Lower lobe of right lung (tissue), 2 donors: ENCODE measurements at regions not wholly inside any gene's neighbourhood (a gene's known extent, or its start where the extent isn't known, plus 50 kb on each side); places are given as distances from the start of the nearest gene placed in this dataset.

Experiments
- ATAC-seq, 2 donors: fragments of 200-7000 bp; cut with Tn5 transposase; one replicate each; pipeline ENCODE4 v1.9.1; 2020 to 2022; ENCODE audit warnings: mild to moderate bottlenecking in 2 of 2, moderate library complexity in 2 of 2
- DNase-seq: peaks from one replicate; pipeline ENCODE4 v3.0.0-alpha.2; 2020
- H3K27ac ChIP-seq: fragments of 200-600 bp; one replicate; pipeline ENCODE4 v1.8.0; 2022
- H3K27me3 ChIP-seq: fragments of 200-600 bp; one replicate; pipeline ENCODE4 v1.8.0; 2022; ENCODE audit warnings: low read depth
- H3K36me3 ChIP-seq: fragments of 200-600 bp; one replicate; pipeline ENCODE4 v1.8.0; 2022; ENCODE audit warnings: mild to moderate bottlenecking
- H3K4me1 ChIP-seq: fragments of 200-600 bp; one replicate; pipeline ENCODE4 v1.8.0; 2022
- H3K4me3 ChIP-seq: fragments of 200-600 bp; one replicate; pipeline ENCODE4 v1.8.0; 2022; ENCODE audit warnings: mild to moderate bottlenecking
- H3K9me3 ChIP-seq: fragments of 200-600 bp; one replicate; pipeline ENCODE4 v1.8.0; 2022
- intact Hi-C: fragments of 100-400 bp; cut with DNase I; formaldehyde crosslinking; loops from one replicate; pipeline ENCODE4 v1.11.0; 2022
- TF ChIP-seq, protein P1 (sequence below): fragments of 200-600 bp; IDR thresholded peaks from one replicate; pipeline ENCODE4 v1.8.0; 2022; ENCODE audit warnings: antibody characterized with exemption, mild to moderate bottlenecking
- donor health status: DM: no; HTN: yes; CAD: no; lungs with severe emphysema.

DNA sequence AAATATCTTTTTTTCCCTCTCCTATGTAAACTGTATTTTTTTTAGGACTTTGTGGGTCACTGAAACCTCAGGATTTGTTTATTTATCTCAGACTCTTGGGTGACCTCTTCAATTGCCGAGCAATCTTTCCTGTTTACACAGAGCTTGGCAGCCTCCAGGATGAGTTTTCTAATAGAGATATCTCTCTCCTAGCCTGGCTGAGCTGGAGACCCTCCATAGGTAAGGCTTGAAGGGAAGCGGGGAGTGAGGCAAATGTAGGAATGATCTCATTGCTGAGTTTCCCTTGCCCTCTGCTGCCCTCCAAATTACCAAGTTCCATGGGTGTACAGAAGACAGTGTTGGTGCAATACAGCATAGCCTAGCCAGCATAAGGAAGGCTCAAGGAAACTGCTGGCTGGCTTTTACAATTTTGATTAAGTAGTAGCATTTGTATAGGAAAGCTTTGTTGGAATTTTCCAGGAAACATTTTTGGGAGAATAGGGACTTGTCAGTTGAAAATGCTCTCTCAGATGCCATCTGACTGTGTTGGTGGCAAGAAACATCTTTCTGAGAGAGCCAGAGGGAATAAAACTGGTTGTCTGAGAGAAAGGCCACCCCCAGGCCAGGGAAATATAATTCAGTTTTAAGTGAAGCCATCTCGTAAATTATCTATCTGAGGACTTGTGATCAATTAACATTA lies 116.0 kb downstream of the NMUR2 start:
- no peaks in the 10 kb centered on the region for H3K9me3 ChIP-seq
- H3K27me3 ChIP-seq: no peaks in the 10 kb centered on the region
- no peaks in the 10 kb centered on the region for H3K36me3 ChIP-seq
- no peak overlapping the region for H3K27ac ChIP-seq
- intact Hi-C loops: no loop called here
- peaks cover 18% of the 10 kb centered on the region for H3K4me1 ChIP-seq
- DNase-seq: no peak
- H3K4me3 ChIP-seq: no peak overlapping the region
- peak; percentile 29 to 38 for ATAC-seq
- TF ChIP-seq, protein P1, sequence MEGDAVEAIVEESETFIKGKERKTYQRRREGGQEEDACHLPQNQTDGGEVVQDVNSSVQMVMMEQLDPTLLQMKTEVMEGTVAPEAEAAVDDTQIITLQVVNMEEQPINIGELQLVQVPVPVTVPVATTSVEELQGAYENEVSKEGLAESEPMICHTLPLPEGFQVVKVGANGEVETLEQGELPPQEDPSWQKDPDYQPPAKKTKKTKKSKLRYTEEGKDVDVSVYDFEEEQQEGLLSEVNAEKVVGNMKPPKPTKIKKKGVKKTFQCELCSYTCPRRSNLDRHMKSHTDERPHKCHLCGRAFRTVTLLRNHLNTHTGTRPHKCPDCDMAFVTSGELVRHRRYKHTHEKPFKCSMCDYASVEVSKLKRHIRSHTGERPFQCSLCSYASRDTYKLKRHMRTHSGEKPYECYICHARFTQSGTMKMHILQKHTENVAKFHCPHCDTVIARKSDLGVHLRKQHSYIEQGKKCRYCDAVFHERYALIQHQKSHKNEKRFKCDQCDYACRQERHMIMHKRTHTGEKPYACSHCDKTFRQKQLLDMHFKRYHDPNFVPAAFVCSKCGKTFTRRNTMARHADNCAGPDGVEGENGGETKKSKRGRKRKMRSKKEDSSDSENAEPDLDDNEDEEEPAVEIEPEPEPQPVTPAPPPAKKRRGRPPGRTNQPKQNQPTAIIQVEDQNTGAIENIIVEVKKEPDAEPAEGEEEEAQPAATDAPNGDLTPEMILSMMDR: no peak

DNA sequence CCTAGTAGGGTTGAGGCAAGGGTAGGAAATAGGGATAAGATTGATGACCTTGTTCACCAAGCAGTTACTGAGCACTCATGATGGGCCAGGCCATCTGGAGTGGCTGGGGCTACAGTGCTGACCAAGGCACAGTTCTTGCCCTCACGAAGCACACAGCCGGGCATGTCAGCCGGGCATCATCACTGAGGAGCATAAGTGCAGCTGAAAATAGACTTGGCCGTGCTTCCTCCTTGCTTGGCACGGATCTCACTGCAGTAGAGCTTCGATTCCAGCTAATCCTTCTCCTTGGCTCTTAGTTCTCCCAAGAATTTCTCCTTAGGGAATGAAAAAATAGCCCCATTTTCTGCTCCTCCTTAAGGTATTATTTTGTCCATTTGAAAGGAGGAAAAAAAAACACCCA lies 116.6 kb downstream of the NMUR2 start:
- TF ChIP-seq, protein P1: no peak
- intact Hi-C loops: no loop called here
- H3K4me3 ChIP-seq: no peak overlapping the region
- ATAC-seq (peak; percentile 18 to 55), DNase-seq (no peak)
- H3K27me3 ChIP-seq: no peaks in the 10 kb centered on the region
- H3K27ac ChIP-seq: no peak overlapping the region
- no peaks in the 10 kb centered on the region for H3K36me3 ChIP-seq
- peaks cover 18% of the 10 kb centered on the region for H3K4me1 ChIP-seq
- no peaks in the 10 kb centered on the region for H3K9me3 ChIP-seq

DNA sequence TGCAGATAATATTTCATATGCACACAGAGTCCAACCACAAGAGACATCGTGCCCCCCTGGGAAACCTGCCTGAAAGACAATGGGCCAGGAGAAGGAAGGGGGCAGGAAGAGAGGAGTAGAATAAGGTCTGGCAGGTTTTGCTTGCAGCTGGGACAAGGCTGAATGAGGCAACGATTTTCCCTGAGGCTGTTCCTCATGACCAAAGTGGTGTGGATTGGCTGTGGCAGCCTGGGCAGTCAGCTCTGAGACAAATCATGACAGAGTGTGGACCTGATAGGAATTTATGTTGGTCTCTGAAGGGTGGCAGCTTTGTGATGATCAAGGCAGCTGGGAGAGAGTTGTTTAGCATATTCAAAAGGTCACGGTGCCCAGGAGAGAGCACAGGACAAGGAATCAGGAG lies 119.3 kb downstream of the NMUR2 start:
- Histone ChIP-seq H3K27ac (no peak overlapping the region), H3K36me3 (no peaks in the 10 kb centered on the region), H3K4me1 (peaks cover 18% of the 10 kb centered on the region), H3K9me3 (no peaks in the 10 kb centered on the region), H3K4me3 (no peak overlapping the region), H3K27me3 (no peaks in the 10 kb centered on the region)
- intact Hi-C loops: no loop called here
- TF ChIP-seq, protein P1: no peak
- DNase-seq (no peak), ATAC-seq (no peak)

DNA sequence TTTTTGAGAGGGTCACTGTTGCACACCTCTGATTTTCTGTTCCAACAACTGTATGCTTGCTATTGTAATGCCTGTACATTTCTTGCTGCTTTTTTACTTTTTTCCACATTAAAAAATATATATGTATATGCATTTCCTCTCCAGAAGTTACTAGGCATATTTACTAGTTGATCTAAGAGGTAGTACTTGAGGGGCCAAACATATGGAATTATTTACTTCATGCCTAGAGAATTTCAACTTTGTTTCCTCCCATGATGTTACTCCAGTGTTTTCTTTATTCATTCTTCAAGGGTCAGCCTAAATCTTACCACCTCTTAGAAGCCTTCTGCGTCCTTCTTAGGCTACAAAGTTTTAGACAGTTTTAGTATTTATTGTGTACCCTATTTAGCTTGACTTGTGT lies 122.7 kb downstream of the NMUR2 start:
- DNase-seq (no peak), ATAC-seq (no peak)
- no peaks in the 10 kb centered on the region for H3K9me3 ChIP-seq
- TF ChIP-seq, protein P1: no peak
- no peaks in the 10 kb centered on the region for H3K36me3 ChIP-seq
- H3K27me3 ChIP-seq: no peaks in the 10 kb centered on the region
- no peak overlapping the region for H3K4me3 ChIP-seq
- intact Hi-C loops: no loop called here
- no peaks in the 10 kb centered on the region for H3K4me1 ChIP-seq
- H3K27ac ChIP-seq: no peak overlapping the region

DNA sequence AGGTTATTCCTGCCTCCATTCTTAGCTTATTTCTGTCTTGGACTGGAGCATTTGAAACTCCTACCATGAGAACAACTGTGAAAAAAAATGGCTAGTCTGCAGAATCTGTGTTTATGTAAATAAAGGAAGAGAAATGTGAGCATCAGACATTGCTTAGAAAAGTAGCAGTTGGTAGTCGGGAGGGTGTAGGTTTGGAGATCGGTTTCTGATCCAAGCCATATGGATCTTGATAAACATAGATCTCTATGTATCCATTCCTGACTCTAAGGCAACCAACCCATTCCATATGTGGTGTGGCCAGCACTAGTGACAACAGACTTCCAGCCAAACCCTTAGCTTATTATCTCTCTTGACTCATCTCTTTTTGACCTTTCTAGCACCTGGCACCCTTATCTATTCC lies 127.1 kb downstream of the NMUR2 start:
- Histone ChIP-seq H3K9me3 (no peaks in the 10 kb centered on the region), H3K27me3 (no peaks in the 10 kb centered on the region), H3K4me3 (no peak overlapping the region), H3K36me3 (no peaks in the 10 kb centered on the region), H3K4me1 (no peaks in the 10 kb centered on the region), H3K27ac (no peak overlapping the region)
- intact Hi-C loops: no loop called here
- no peak for ATAC-seq
- TF ChIP-seq, protein P1: no peak
- no peak for DNase-seq
